GM12872 (cell line): ENCODE measurements at regions not wholly inside any gene's neighbourhood (a gene's known extent, or its start where the extent isn't known, plus 50 kb on each side); places are given as distances from the start of the nearest gene placed in this dataset.

Experiments used
- TF ChIP-seq, protein P1 (sequence below): IDR thresholded peaks from 3 replicates; pipeline ENCODE4 v1.5.1; 2011; ENCODE audit warnings: low read depth, mild to moderate bottlenecking, low read length, moderate library complexity; ENCODE audit not compliant: insufficient read depth

GRCh38 chr4:31183256-31183655, 463.1 kb downstream of the PCDH7 start:
- TF ChIP-seq, protein P1, sequence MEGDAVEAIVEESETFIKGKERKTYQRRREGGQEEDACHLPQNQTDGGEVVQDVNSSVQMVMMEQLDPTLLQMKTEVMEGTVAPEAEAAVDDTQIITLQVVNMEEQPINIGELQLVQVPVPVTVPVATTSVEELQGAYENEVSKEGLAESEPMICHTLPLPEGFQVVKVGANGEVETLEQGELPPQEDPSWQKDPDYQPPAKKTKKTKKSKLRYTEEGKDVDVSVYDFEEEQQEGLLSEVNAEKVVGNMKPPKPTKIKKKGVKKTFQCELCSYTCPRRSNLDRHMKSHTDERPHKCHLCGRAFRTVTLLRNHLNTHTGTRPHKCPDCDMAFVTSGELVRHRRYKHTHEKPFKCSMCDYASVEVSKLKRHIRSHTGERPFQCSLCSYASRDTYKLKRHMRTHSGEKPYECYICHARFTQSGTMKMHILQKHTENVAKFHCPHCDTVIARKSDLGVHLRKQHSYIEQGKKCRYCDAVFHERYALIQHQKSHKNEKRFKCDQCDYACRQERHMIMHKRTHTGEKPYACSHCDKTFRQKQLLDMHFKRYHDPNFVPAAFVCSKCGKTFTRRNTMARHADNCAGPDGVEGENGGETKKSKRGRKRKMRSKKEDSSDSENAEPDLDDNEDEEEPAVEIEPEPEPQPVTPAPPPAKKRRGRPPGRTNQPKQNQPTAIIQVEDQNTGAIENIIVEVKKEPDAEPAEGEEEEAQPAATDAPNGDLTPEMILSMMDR = no peak

DNA sequence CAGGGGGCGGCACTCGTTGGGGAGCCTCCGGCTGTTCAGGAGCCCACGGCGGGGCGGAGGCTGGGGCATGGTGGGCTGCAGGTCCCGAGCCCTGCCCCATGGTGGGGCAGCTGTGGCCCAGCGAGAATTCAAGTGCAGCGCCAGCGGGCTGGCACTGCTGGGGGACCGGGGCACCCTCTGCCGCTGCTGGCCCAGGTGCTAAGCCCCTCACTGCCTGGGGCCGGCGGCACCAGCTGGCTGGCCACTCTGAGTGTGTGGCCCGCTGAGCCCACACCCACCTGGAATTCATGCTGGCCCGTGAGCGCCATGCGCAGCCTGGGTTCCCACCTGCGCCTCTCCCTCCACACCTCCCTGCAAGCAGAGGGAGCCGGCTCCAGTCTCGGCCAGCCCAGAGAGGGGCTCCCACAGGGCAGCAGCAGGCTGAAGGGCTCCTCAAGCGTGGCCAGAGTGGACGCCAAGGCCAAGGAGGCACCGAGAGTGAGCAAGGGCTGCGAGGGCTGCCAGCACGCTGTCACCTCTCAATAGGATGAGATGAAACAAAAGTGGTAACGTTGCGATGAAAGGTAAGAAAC, 464.9 kb downstream of the PCDH7 start:
- TF ChIP-seq, protein P1 = no peak

- TF ChIP-seq, protein P1 = no peak
Observed at GRCh38 chr4:31187979-31188378, 467.8 kb downstream of the PCDH7 start.

DNA sequence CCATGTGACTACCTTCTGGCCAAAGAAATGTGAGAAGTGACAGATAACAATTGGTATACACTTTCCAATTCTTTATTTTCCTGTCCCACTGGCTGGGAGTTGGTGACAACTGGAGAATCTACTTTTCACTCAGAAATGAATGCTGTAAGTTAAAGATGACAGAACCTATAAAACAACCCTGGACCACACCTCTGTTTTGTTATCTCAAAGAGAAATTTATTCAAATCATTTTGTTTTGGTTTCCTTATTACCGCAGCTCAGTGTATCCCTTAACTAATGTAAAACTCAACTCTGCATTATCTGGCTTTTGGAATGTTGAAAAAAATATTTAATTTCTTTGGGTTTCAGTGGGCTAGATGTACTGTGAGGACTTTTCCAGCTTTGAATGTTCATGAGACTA, 469.8 kb downstream of the PCDH7 start:
- TF ChIP-seq, protein P1 = no peak

GRCh38 chr4:31190671-31191070, 470.5 kb downstream of the PCDH7 start:
- TF ChIP-seq, protein P1 = no peak

GRCh38 chr4:31192341-31192740, 472.2 kb downstream of the PCDH7 start:
- TF ChIP-seq, protein P1 = no peak

- TF ChIP-seq, protein P1 = no peak
Observed at GRCh38 chr4:31193521-31193920, 473.4 kb downstream of the PCDH7 start.
